Amniotic epithelial cell (primary cell): ENCODE measurements at regions not wholly inside any gene's neighbourhood (a gene's known extent, or its start where the extent isn't known, plus 50 kb on each side); places are given as distances from the start of the nearest gene placed in this dataset.

Source experiments
- DNase-seq: peaks from one replicate; pipeline ENCODE4 v3.0.0-alpha.2; 2010; ENCODE audit warnings: low read depth

DNA sequence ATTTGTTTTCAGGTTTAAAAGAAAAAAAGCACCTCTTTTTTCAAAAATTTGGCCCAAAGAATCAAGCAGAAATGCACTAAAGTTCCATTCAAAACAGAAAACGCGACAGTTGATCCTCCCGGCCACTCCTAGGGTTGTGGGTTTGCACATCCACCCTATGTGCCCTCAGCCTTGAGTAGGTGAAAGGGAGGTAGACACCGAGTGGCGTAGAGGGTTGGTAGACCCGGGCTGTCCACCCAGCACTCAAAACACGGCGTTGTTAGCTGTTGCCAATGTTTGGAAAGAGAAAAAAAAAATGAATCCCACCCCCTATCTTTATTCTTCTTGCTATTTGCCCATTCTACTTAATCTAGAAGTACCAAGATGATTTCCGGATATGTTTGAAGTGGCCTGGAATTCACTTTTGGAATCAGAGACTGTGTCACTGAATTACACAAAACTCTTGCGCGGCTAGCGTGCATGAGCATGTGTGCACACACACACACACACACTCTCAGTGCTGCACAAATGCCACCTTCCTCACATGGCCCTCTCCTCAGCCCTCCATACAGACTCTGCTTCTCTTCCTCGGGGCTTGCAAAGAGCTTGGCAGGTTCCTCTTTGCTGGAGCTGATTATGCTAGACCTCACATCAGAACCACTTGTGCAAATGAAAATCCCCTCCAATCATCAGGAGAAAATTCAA is 110.2 kb upstream of the HAND1 start:
- no peak for DNase-seq

DNA sequence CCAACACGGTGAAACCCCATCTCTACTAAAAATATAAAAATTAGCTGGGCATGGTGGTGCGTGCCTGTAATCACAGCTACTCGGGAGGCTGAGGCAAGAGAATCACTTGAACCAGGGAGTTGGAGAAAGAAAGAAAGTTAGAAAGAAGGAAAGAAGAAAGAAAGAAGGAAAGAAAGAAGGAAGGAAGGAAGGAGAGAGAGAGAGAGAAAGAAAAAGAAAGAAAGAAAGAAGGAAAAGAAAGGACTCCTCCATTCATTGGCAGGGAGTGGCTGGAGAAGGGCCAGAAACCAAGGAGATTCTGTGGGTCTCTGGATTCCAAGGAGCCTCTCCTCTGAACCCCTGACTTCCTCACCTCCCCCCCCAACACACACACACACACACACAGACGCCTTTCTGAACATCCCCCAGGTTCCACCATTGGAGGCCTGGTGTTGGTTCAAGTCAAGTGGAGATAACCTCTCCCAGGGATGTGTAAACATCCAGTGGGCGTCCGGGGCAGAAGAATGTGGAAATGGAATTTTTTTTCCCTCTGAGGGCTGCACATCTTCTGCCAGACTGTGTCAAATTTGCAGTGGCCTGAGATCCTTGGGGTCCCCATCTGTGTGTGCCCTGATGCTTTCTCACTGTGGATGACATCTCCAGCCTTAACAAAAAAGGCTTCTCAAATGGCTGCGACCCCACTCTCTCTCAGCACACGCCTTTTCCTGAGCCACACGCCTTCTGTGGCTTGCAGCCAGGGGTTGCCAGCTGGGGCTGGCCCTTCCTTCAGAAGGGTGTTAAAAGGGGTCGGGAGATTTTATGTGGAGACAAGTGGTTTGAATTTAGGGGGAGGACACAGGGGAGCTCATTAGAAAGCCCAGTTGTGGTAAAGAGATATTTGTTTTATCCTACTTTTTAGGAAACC is 109.3 kb upstream of the HAND1 start:
- DNase-seq, result peak; percentile 83

DNA sequence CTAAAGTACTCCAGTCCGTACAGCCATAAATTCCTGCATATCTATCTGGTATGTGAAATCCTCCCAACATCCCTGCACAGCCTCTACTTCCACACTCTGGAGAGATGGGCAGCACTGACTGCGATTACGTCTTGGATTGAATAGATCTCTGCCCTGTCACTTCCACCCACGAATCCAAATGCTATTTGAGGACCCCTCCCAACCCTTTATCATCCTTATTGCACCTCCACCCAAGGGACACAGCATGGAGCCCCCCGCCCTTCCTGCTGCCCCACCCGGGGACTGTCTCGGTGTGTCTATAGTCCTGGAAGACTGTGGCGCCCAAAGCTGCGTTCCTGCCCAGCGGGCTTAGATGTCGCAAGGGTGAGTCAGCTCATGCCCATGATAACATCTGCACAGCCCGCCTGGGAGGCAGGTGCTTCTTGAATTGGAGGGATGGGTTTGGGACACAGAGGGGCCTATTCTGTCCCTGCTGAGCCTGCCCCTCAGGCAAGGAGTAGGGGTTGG is 105.7 kb upstream of the HAND1 start:
- peak; percentile 23 for DNase-seq

DNA sequence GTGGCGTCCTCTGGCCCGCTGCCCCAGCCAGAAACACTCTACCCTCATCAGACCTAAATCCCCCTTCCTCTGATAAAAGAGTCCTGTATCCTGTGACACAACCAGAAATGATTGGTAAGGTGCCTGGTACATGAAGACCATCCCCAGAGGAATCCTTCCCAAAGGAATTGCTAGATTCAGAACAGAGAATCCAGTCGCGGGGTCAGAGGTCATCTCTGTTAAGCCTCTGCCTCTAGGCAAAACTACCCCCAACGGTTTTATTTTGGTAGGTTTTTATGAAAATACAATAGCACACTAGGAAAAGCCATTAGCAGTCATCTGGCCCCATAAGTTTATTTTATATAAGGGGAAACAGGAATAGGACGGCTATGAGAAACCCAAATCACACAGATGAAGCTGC is 102.4 kb upstream of the HAND1 start:
- no peak for DNase-seq

DNA sequence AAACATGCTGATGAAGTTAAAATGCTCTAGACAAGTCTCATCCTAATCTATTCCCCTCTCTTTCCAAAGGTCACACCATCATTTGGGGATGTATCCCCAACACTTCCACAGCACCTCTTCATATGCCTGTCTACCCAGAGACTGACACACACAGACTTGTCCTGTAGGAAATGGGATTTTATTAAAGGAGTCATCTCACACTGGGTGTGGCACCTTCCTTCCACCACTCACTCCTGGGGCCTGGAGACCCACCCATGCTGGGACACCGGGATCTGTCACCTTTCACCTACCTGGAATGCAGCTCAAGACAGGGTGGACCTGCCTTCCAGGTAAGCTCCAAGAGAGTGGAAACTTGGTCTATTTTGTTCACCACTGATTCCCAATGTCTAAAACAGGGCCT is 99.4 kb upstream of the HAND1 start:
- no peak for DNase-seq

DNA sequence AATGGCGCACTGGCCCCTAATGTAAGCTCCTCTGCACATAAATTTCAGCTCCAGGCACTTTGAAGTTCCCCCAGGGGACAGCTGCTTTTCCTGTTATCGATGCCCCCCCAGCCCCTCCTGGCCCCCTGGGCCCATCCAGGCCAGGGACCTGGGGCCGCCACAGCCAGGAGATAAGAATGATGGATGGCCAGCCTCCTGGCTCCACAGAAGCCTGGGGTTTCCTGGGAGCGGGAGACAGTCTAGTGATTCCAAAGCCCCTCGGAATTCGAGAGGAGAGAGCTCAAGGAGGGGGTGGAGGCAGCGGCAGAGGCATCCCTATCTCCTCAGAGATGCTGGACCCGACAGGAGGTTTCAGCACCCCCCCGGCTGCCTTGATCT is 98.4 kb upstream of the HAND1 start:
- no peak for DNase-seq

DNA sequence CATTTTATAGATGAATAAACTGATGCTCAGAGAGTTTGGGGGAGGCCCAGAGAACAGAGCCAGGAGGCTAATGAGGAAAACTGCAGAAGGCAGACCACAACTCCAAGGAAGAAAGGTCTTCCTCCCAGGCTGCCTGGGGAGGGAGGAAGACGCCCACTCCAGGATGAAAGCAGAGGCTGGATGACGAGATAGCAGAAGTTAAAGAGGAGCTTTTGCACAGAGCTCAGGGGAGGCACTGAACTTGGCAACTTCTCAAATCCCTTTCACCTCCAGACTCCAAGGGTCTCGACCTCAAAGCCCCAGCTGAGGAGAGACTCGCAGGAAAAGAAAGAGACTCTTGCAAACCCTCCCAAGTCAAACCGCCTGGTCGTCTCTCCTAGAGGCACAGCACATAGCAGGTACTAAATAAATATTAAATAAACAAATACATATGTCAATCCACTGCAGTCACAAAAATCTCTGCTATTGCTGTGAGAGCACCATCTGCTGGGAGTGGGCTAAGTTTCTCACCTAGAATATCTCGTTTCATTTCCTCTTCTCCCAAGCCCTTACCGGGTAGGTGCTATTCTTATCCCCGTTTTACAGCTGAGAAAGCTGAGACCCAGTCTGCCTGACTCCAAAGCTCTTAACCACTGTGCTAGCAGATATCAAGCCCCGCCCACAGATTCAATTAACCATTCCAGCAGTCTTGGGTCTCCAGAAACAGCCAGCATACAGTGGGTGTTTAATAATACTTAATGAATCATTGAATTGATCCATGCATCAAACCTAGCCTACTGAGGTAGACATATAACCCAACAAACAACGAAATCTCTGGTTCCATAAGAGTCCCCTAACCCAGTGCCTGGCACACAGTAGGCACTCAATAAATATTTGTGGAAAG is 97.8 kb upstream of the HAND1 start:
- no peak for DNase-seq

DNA sequence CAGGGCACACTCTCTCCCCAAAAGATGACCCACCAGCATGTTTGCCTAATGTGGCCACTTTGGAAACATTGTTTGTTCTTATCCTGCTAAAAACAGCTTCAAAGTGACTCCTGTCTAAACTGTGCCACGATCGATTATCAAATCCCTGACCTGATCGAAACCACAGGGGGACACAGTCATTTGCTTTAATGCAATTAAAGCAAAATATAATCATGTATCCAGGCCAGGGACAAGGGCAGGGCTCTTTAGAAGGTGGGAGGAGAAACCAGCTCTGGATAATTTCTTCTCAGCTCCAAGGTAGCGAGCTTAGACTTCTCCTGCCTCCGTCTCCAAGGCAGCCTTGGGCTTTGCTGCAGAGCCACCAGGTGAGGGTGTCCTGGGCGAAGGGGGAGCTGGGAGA is 95.0 kb upstream of the HAND1 start:
- no peak for DNase-seq

DNA sequence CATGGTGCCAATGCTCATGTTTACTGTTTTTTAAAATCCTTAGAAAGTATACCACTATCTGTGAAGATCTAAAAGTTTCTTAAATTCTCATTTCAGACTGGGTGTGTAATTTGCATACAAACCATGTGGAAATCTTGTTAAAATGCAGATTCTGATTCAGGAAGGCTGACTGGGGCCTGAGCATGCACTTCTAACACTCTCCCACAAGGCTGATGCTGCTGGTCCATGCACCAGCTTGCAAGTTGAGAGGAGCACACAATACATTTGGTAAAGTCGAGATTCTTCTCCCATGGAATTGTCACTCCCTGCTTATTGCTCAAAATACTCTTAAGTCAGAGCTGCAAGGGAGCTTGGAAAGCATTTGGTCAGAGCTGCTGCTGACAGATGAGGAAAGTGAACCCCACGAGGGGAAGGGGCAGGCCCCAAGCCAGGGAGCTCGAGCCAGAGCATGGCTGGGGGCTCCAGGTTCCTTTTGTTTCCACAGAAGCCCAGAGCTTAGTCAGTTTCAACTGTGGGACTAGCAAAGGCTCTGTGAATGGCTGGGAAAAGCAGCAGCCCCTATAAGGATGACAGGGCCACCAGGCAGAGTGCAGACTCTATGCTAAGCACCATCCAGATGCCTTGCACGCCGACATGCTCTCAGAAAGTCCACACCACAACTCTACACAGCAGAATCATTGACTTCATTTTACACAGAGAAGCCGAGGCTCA is 93.5 kb upstream of the HAND1 start:
- no peak for DNase-seq

DNA sequence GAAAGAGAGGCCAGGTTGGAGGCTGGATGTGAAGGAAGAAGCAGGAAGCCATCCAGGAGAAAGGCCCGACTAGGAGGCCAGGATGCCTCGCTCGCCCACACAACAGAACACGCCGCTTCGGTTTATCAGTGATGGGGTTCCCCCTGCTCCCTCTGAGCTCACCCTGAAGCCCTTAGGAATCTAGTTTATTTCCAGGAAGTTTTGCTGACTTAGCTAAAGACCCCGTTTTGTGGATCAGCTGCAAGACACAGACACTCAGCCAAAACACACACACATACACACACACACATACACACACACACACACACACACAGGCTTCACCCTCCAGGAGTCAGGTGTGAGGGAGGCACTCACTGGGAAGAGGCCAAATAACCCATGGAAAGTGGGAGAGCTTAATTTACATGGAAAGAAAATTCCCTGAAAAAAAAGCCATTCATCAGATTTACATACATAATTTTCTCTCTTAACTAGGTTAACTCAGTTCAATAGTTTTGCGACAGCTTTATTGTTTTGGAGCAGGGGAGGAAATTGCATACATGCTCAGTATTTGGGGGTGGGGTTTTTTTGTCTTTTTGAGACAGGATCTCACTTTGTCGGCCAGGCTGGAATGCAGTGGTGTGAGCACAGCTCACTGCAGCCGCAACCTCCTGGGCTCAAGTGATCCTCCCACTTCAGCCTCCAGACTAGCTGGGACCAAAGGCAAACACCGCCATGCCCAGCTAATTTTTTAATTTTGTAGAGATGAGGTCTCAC is 92.7 kb upstream of the HAND1 start:
- DNase-seq, result no peak

DNA sequence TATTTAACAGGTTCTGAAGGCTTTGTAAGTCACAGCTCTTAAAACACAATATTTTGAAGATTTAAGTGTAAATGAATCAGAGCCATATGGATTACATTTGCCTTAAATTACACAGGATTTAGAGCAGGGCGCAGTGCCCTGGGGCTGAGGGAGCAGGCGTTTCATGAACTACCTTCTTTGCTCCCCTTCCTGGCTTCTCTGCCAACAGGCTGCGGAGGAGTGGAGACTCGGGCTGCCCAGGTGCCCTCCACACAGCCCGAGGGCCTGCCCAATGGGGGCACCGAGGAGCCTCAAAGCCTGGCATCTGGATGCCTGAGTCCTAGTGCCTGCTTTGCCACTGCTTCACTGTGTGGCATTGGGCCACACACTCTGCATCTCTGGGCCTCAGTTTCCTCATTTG is 90.6 kb upstream of the HAND1 start:
- no peak for DNase-seq

DNA sequence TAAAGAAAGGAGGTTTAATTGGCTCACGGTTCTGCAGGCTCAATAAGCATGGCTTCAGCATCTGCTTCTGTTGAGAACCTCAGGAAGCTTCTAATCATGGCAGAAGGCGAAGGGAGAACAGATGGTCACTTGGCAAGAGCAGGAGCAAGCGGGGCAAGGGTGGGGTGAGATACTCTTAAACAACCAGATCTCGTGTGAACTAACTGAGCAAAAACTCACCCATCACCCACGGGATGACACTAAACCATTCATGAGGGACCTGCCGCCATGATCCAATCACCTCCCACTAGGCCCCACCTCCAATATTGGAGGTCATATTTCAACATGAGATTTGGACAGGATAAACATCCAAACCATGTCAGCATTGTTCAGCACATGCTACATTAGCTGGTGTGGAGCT is 89.1 kb upstream of the HAND1 start:
- no peak for DNase-seq

DNA sequence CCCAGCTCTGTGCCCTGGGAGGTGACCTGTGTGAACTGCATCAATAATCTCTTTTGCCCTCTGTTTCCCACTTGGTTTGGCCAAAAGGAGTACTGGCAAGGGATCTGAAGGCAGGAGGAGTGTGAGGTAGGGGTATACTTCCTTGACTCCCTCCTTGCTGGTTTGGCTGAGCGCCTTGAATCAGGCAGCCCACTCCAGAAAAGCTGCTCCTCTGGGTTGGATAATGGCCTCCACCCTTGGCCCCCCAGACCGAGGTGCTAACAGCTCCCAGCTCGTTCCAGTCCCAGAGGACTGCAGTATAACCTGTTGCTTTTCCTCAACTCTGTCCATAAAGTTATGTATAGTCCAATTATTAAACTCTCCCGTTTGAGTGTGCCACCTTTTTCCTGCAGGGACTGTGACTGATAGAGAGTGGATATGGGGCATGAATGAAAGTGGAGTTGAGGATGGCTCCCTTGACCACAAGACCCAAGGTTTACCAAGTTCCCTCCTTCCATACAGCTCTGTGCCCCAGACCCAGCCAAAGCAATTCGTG is 88.2 kb upstream of the HAND1 start:
- no peak for DNase-seq

DNA sequence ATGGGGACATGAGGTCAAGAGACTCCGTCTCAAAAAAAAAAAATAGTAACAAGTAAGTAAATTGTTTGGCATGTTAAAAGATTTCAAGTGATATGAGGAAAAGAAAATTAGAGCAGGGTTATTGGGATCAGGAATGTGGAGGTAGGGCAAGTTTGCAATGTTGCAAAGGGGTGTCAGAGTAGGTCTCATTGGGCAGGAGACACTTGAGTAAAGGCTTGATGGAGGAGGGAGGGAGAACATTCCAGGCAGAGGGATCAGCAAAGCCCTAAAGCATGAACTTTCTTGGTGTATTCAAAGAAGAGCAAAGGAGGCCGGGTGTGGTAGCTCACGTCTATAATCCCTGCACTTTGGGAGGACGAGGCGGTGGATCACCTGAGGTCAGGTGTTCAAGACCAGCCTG is 87.1 kb upstream of the HAND1 start:
- DNase-seq, result no peak

DNA sequence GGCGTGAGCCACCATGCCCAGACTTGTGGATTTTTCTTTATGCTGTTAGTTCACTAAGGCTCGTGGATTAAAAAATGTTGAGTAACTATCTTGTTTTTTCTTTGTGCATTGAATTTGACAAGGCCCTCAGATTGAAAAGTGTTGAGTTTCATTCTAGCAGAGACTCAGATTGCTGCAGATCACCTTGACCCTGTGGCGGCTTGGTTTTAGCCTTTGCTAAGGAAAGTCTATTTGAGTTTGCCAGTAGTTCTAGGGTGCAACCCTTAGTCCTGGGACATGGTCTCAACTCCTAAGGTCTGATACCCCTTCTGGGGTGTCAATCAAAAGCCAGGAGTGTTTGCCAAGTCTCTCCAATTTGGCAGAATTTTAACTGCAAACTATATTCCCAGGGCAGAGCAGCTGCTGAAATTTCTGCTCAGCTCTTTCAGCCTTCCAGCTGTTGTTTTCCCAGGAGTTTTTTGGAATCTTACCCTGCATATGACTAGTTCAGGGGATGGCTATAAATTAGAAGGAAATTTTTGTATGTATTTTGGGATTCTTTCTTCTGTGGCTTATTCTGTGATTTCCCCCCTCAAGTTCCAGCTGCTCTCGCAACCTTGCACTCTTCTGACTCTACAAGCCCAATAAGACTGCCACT is 84.3 kb upstream of the HAND1 start:
- no peak for DNase-seq

DNA sequence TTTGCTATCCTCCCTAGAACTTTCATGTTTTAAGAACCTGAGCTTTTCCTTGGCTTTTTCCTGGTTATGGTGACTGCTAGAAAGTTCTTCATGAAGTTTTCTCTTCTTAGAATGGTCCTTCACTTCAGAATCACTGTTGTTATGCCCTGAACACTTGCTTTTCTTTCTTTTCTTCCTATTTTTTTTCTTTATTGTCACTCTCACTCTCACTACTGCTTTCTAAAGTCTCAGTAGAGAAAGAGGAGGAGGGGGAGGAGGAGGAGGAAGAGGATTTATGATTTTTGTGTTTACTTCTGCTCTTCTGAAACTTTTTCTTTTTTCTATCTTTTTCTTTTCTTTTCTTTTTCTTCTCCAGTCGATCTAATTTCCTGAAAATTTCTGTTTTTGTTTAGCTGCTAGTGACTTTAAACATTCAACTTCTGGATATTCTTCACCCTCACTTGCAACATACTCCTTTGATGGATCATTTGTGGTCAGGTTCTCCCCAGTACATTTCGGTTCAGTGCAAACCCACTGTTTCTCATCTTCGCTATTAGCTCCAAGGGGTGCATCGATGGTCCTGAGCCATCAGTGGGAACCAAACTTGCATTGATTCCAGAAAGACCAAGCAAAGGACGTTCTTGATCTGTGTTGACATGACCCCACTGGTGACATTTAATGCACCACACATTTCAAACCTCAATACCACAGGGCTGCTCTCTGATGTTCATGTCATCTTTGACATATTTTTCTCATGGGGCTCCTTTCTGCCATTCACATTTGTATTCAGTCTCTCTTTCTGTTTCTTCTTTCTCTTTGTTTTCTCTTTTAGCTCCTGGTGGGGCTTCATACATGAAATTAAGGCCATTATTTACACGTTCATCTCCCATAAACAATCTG is 81.6 kb upstream of the HAND1 start:
- DNase-seq, result no peak

DNA sequence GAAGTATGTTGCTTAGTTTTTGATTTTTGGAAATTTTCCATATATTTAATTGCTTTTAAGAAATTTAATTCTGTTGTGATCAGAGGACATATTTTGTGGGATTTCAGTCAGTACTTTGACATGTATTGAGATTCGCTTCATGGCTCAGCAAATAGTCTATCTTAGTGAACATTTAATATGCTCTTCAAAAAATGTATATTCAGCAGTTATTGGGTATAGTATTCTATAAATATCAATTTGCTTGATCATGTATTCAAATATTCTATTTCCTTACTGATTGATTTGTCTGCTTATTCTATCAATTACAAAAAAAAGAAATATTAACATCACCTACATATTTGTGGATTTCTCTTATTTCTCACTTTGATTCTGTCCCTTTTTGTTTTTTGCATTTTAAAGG is 79.5 kb upstream of the HAND1 start:
- DNase-seq, result no peak

DNA sequence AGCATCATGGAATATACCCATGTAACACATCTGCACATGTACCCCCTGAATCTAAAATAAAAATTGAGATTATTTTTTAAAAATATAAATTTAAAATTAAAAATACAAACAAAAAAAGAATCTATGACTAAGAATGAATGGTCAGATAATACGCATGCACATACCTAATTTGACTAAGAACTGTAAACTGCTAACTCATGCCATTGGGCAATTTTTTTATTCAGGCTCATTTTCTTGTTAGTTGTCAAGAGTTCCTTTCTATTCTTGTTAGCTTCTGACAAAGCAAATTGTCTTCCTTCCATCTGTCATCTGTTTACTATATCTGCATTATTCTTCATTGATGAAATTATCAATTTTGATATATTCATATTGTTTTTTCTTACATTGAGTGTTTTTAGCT is 69.5 kb upstream of the HAND1 start:
- DNase-seq, result peak; percentile 52

DNA sequence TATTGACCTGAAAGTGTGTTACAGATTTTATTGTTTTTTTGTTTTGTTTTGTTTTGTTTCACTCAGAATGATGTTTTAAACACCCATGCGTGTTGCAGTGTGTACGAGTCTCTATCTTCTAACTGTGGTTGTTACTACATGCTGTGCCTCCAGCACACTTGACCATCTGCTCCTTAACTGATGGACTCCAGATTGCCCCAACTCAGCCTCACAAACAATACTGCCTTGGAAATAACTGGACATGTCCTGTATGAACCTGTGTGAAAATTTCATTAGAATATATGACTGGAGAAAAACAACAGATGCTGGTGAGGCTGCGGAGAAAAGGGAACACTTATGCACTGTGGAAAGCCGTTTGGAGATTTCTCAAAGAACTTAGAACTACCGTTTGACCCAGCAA is 68.7 kb upstream of the HAND1 start:
- DNase-seq, result no peak
